Fibroblast of lung (primary cell): ENCODE measurements at regions not wholly inside any gene's neighbourhood (a gene's known extent, or its start where the extent isn't known, plus 50 kb on each side); places are given as distances from the start of the nearest gene placed in this dataset.

Experiments used
- EZH2 ChIP-seq: IDR thresholded peaks from 2 replicates; pipeline ENCODE4 v1.5.1; 2012; ENCODE audit warnings: low read length, control low read depth, mild to moderate bottlenecking; ENCODE audit errors: missing control alignments
- TF ChIP-seq, protein P1 (sequence below), 2 donors: IDR thresholded peaks in 1 of 2; conservative IDR thresholded peaks in 1 of 2; 1 replicate in 1 of 2; 2 replicates in 1 of 2; pipeline ENCODE4 v1.5.1; 2011 to 2012; ENCODE audit warnings: low read length in 2 of 2, control low read depth in 1 of 2, inconsistent platforms in 1 of 2, low read depth in 1 of 2, mild to moderate bottlenecking in 1 of 2

DNA sequence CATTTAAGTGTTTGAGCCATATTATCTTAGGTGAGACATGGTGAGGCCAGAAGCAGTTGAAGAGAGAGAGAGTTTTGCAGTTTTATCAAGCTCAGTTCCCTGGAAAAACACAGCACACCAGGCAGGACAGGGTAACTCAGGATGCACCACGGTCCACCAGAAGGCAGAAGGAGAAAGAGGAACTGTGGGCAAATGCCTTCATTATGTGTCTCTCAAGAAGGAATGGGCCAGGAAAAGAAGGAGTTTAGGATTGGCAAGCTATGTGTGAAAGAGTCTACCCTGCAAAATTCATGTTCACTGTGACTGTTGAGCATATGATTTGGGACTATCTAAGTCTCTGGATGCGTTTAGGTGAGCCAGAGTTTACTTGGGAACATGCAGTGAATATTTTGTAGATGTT lies 934.5 kb upstream of the MIR17HG start:
- TF ChIP-seq, protein P1, sequence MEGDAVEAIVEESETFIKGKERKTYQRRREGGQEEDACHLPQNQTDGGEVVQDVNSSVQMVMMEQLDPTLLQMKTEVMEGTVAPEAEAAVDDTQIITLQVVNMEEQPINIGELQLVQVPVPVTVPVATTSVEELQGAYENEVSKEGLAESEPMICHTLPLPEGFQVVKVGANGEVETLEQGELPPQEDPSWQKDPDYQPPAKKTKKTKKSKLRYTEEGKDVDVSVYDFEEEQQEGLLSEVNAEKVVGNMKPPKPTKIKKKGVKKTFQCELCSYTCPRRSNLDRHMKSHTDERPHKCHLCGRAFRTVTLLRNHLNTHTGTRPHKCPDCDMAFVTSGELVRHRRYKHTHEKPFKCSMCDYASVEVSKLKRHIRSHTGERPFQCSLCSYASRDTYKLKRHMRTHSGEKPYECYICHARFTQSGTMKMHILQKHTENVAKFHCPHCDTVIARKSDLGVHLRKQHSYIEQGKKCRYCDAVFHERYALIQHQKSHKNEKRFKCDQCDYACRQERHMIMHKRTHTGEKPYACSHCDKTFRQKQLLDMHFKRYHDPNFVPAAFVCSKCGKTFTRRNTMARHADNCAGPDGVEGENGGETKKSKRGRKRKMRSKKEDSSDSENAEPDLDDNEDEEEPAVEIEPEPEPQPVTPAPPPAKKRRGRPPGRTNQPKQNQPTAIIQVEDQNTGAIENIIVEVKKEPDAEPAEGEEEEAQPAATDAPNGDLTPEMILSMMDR (conservative IDR thresholded peaks at IDR 0.05 in 1 of 2, IDR thresholded peaks at IDR 0.05 in 1 of 2; ENCODE audit: low read depth in 1 of 2, low read length in 2 of 2), result no peak
- no peak for TF ChIP-seq EZH2
